Mucosa of descending colon (tissue), 3 donors: ENCODE measurements at regions not wholly inside any gene's neighbourhood (a gene's known extent, or its start where the extent isn't known, plus 50 kb on each side); places are given as distances from the start of the nearest gene placed in this dataset.

Experiments
- ATAC-seq: fragments of 200-7000 bp; cut with Tn5 transposase; one replicate; pipeline ENCODE4 v1.9.1; 2020; ENCODE audit warnings: mild to moderate bottlenecking, moderate library complexity
- DNase-seq, 3 donors: peaks; one replicate each; pipeline ENCODE4 v3.0.0-alpha.2; 2020
- H3K36me3 ChIP-seq: fragments of 200-600 bp; one replicate; pipeline ENCODE4 v1.8.0; 2021; ENCODE audit warnings: low read depth, mild to moderate bottlenecking
- H3K4me1 ChIP-seq: fragments of 200-600 bp; one replicate; pipeline ENCODE4 v1.8.0; 2021; ENCODE audit warnings: low read depth, mild to moderate bottlenecking
- H3K4me3 ChIP-seq: fragments of 200-600 bp; one replicate; pipeline ENCODE4 v1.8.0; 2021; ENCODE audit warnings: mild to moderate bottlenecking
- H3K9me3 ChIP-seq: fragments of 200-600 bp; one replicate; pipeline ENCODE4 v1.8.0; 2021; ENCODE audit warnings: mild to moderate bottlenecking
- CTCF ChIP-seq: fragments of 200-600 bp; IDR thresholded peaks from one replicate; pipeline ENCODE4 v1.8.0; 2022; ENCODE audit warnings: antibody characterized with exemption, mild to moderate bottlenecking
- intact Hi-C, 2 donors: fragments of 100-400 bp; cut with DNase I in 1 of 2; cut with micrococcal nuclease in 1 of 2; formaldehyde crosslinking; loops; one replicate each; pipeline versions ENCODE4 v1.11.0 to v1.11.1; 2022; cut with DNase I, micrococcal nuclease
- donor health status: DM: no; HTN: no; CAD: no; lungs with moderate emphysema.
- donor health status: DM: no; HTN: no; CAD: no.
- donor health status: DM: no; HTN: yes; CAD: no.

GRCh38 chr12:13769273-13769672 is 212.1 kb downstream of the GRIN2B start:
- no peak for TF ChIP-seq CTCF
- no peak for ATAC-seq
- intact Hi-C loops: no loop called here
- Histone ChIP-seq H3K9me3 (no peaks in the 10 kb centered on the region), H3K36me3 (no peaks in the 10 kb centered on the region), H3K4me1 (no peaks in the 10 kb centered on the region), H3K4me3 (no peak overlapping the region)
- DNase-seq: no peak

GRCh38 chr12:13764748-13765147 is 216.7 kb downstream of the GRIN2B start:
- no peaks in the 10 kb centered on the region for H3K36me3 ChIP-seq
- no peaks in the 10 kb centered on the region for H3K9me3 ChIP-seq
- no peak for ATAC-seq
- intact Hi-C loops: no loop called here
- no peak for DNase-seq
- no peak for TF ChIP-seq CTCF
- no peaks in the 10 kb centered on the region for H3K4me1 ChIP-seq
- H3K4me3 ChIP-seq: no peak overlapping the region

GRCh38 chr12:13749389-13749788 is 232.0 kb downstream of the GRIN2B start:
- Histone ChIP-seq H3K4me1 (no peaks in the 10 kb centered on the region), H3K9me3 (no peaks in the 10 kb centered on the region), H3K36me3 (no peaks in the 10 kb centered on the region), H3K4me3 (no peak overlapping the region)
- DNase-seq (no peak), ATAC-seq (no peak)
- intact Hi-C loops: no loop called here
- no peak for TF ChIP-seq CTCF

- Histone ChIP-seq H3K4me3 (no peak overlapping the region), H3K36me3 (no peaks in the 10 kb centered on the region), H3K9me3 (no peaks in the 10 kb centered on the region), H3K4me1 (no peaks in the 10 kb centered on the region)
- ATAC-seq: peak; percentile 40
- no peak for TF ChIP-seq CTCF
- intact Hi-C loops: no loop called here
- peak; percentile 34 to 52 (median 45) for DNase-seq
Observed at GRCh38 chr12:13745111-13745860, 236.1 kb downstream of the GRIN2B start.

GRCh38 chr12:13744561-13744960 is 236.8 kb downstream of the GRIN2B start:
- DNase-seq: no peak
- ATAC-seq: no peak
- intact Hi-C loops: no loop called here

More at GRCh38 chr12:13744561-13744960, 236.8 kb downstream of the GRIN2B start:
- Histone ChIP-seq H3K36me3 (no peaks in the 10 kb centered on the region), H3K4me1 (no peaks in the 10 kb centered on the region), H3K4me3 (no peak overlapping the region), H3K9me3 (no peaks in the 10 kb centered on the region)
- no peak for TF ChIP-seq CTCF
